CD4-positive, alpha-beta T cell treated with Interleukin-2 at 100 ng/mL for 4 hours (primary cell): ENCODE measurements at regions not wholly inside any gene's neighbourhood (a gene's known extent, or its start where the extent isn't known, plus 50 kb on each side); places are given as distances from the start of the nearest gene placed in this dataset.
"Not testable (repeated sequence)": the region's sequence is repeated elsewhere in the genome, so short reads cannot be mapped to it uniquely, and the experiment has no call there.

Experiments used
- DNase-seq: peaks from one replicate; pipeline ENCODE4 v3.0.0-alpha.2; 2020; ENCODE audit warnings: low spot score

- not testable (repeated sequence) for DNase-seq
Observed at GRCh38 chr16:58983181-58983965, 249.3 kb upstream of the GOT2 start.

- no peak for DNase-seq
Observed at GRCh38 chr16:58970775-58971174, 236.7 kb upstream of the GOT2 start.

GRCh38 chr16:58963479-58963878, 229.4 kb upstream of the GOT2 start:
- no peak for DNase-seq

DNA sequence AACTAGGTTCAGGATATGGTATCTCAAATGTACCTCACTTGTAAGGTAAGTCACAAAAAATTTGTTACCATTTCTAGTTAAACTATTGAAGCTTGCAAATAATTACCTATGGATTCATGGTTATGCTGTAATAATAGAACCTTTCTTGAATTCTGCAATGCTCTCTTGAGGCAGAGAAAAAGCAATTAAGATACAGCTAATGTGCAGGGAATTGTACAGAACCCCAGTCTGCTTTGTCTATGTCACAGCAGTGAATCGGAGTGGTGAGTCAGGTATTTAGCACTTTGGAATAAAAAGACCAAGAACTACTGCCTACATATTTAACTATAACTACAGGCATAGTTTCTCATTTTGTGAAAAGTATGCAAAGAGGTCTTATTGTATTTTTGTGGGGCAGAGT, 228.7 kb upstream of the GOT2 start:
- DNase-seq, result no peak

- no peak for DNase-seq
Observed at GRCh38 chr16:58960484-58960883, 226.4 kb upstream of the GOT2 start.

- no peak for DNase-seq
Observed at GRCh38 chr16:58960034-58960433, 225.9 kb upstream of the GOT2 start.

DNA sequence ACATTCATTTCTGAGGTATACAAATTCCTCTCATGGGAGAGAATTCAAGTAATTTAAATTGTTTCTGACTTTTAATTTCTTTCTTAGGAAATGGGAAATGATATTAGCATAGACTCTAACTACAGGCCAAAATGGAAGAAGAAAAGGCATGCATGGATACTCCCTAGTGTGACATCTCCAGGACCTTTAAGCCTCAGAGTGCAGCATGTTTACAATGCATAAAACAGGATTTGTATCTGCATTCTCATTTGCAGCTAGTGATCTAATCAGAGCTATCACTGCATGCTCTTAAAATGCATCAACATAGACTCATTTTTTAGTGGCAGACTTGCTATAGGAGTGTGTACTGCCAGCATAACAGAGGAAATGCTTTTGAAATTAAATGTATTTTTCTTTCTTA, 224.6 kb upstream of the GOT2 start:
- DNase-seq, result no peak

- no peak for DNase-seq
Observed at GRCh38 chr16:58948244-58948643, 214.1 kb upstream of the GOT2 start.

DNA sequence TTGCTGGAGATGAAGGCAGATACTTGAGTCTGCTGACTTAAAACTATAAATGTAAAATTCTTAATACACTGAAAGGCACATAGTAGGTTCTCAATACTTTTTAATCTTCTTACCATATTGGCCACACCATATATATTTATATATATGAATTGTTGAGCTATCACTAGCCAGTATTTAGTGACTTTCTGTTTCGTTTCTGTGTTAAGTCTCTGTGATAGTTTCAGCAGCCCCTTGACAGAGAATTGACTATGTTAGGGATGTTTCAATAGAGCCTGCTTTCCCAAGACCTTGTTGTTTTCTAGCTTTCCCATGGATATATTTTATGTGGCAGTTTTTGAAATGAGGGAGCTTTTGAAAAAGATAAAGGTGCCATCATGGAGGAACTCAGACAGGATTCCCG, 206.5 kb upstream of the GOT2 start:
- DNase-seq, result no peak

DNA sequence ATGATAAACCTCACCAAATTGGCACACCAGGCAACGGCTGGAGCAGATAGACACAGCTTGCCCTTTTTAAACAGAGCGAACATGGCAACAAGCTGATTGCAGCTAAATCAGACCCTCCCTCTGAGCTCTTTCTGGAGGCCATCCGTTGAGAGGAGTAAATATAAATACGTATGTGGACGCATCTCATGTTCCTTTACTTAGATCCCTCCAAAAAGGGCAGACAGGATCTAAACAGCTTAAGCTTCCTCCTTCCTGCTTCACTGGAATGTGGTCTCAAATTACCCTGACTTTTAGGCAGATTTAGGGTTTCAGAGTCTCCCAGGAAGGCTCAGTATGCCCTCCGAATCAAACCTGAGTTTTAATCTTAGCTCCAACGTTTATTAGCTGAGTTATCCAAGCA, 204.7 kb upstream of the GOT2 start:
- no peak for DNase-seq

- DNase-seq, result no peak
Observed at GRCh38 chr16:58937661-58938060, 203.5 kb upstream of the GOT2 start.

DNA sequence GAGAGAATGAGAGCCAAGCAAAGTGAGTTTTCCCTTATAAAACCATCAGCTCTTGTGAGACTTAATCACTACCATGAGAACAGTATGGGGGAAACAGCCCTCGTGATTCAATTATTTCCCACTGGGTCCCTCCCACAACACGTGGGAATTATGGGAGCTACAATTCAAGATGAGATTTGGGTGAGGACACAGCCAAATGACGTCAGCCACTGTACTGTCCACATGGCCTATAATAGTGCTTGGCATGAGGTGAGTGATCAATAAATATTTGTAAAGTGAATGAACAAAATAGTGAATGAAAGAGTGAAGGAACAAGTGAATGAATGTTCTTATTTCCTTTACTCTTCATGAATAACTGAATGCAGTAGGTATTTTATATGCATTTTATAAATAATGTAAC, 199.1 kb upstream of the GOT2 start:
- no peak for DNase-seq

DNA sequence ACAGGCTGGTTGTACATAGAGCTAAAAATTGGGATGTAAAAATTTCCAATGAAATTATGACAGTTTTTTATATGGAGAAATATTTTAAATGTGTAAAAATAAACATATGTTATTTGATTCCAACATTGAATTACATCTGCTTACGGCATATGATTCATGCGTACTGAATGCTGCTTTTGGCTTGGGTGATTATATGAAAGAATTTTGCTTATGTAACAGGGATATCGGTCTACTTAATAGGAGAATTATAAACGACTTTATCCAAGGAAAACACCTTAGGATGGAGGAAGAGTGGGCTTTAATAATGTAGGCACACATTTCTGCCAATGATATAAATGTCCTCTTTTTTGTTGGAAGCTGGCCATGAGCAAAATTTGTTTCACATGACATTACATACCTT, 197.3 kb upstream of the GOT2 start:
- no peak for DNase-seq

- DNase-seq, result no peak
Observed at GRCh38 chr16:58923094-58923493, 189.0 kb upstream of the GOT2 start.

- DNase-seq, result no peak
Observed at GRCh38 chr16:58913456-58913855, 179.3 kb upstream of the GOT2 start.

- DNase-seq, result no peak
Observed at GRCh38 chr16:58912571-58912970, 178.5 kb upstream of the GOT2 start.

DNA sequence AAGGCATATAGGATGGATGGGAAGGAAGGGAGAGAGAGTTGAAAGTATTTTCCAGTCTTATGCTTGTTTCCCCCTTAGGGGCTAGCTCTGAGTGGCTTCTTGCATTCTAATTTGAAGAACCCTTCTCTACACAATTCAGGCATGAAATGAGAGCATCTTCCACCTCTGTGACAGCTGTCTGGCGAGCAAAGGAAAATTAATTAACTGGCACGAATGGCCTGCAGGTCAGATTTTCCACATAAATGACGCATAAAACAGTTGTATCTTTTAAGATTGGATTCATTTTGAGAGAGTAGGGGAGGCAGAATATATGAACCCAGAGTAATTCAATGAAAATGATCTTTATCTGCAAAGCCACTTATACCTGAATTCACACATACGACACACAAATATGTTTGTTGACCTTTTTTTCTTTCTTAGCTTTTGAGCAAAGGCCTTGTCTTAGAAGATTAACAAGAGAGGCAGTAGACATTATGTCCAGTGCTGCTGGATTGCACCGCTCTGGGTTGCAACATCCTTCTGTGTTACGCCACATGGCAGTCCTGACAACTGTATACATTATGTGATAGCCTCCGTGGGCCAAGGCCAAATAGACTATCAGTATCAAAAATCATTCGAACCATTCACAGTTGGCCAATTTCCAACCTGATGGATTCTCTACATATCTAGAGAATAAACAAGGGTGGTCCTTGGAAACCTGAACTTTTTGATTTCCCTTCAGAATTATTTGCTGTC, 173.0 kb upstream of the GOT2 start:
- DNase-seq, result no peak

DNA sequence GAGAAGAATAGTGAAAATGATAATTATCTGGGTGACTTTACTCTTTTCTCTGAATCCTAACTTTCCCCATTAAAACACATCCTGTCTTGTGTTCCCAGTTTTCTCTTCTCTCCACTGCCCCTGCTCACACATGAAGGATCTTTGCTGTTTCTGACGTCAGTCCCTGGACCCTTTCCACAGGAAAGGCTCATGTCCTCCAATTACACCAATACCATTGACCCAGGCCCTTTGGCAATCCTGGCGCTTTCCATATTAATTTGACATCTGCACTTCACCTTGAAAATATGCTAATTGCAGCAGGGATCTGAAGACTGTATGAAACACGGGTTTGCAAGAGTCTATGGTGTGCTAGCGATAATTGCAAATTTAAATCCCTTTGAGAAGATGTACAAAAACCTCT, 170.2 kb upstream of the GOT2 start:
- no peak for DNase-seq

DNA sequence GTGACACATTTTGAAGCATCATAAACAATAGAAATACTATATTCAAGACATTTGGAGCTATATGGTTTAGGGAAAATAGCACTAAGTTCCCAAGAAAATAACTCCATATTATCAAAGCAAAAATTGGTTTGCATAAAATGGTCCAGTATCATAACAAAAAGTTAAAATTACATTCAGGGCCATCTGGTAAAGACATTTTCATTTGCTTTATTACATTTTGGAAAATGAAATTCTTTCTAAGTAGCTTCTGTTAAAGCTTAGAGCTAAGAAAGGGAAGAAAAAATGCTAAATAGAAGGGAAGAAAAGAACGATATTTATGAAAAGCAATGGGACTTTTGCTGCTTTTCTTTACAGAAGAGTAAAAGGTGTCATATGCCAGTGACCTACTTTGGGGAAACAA, 155.4 kb upstream of the GOT2 start:
- no peak for DNase-seq

- DNase-seq, result no peak
Observed at GRCh38 chr16:58885528-58886170, 151.5 kb upstream of the GOT2 start.

DNA sequence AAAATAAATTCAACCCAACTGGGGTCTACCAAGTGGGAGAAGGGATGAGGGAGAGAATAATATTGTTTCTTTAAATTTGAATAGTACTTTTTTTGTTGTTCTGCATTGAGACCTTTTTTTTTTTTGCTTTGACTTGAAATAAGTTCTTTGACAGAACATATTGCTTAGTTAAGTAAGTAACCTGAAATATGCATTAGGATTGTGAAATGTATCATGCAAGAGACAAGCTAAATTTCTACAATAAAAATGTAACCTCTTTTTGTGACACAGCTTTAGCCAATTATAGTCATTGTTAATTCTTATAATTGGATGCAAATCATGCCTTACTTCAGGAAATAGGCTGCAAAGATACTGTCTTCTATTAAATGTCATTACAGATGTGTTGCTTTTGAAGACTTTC, 150.0 kb upstream of the GOT2 start:
- DNase-seq, result no peak

DNA sequence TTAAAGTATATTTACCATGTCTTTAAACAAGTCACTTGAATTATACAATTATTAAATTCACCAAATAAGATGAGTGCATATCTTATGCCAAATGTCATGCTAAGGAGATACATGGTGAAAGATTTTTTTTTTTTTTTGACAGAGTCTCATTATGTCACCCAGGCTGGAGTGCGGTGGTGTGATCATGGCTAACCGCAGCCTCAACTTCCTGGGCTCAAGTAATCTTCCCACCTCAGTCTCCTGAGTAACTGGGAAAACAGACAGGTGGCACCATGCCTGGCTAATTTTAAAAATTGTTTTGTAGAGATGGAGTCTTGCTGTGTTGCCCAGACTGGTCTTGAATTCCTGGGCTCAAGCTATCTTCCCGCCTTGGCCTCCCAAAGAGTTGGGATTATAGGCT, 149.0 kb upstream of the GOT2 start:
- no peak for DNase-seq

- no peak for DNase-seq
Observed at GRCh38 chr16:58882292-58882691, 148.2 kb upstream of the GOT2 start.
